ENCODE measurements at regions not wholly inside any gene's neighbourhood (a gene's known extent, or its start where the extent isn't known, plus 50 kb on each side); places are given as distances from the start of the nearest gene placed in this dataset.

DNA sequence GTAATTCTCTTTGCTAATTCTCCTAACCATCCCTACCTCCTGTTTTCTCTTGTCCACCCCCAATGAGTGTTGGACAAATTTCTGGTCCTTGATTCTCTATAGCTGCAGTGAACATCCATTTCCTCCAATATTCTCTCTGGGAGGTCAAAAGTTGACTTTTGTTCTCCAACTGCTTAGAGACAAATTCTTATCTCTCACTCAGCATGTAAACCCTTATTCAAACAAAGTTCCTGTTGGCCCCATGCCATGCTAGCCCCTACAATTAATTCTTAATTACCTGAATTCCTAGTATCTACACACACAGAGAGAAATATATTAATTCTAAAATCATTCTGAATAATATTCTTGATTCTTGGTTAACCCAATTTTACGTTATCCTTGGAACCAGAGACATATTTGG, 472.9 kb upstream of the ACTBL2 start:
- H3K27ac Mint-ChIP-seq = no peak overlapping the region
- DNase-seq (no peak), ATAC-seq (no peak)
- no peaks in the 10 kb centered on the region for H3K36me3 ChIP-seq (ENCODE audit: control insufficient read depth, insufficient read depth, low read length)
- no peaks in the 10 kb centered on the region for H3K4me1 Mint-ChIP-seq
- no peak overlapping the region for H3K27ac ChIP-seq (ENCODE audit: low read length)
- TF ChIP-seq, protein P1, sequence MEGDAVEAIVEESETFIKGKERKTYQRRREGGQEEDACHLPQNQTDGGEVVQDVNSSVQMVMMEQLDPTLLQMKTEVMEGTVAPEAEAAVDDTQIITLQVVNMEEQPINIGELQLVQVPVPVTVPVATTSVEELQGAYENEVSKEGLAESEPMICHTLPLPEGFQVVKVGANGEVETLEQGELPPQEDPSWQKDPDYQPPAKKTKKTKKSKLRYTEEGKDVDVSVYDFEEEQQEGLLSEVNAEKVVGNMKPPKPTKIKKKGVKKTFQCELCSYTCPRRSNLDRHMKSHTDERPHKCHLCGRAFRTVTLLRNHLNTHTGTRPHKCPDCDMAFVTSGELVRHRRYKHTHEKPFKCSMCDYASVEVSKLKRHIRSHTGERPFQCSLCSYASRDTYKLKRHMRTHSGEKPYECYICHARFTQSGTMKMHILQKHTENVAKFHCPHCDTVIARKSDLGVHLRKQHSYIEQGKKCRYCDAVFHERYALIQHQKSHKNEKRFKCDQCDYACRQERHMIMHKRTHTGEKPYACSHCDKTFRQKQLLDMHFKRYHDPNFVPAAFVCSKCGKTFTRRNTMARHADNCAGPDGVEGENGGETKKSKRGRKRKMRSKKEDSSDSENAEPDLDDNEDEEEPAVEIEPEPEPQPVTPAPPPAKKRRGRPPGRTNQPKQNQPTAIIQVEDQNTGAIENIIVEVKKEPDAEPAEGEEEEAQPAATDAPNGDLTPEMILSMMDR (IDR thresholded peaks at IDR 0.05) = no peak
- intact Hi-C loops (cut with micrococcal nuclease) = no loop called here
- H3K4me3 ChIP-seq (ENCODE audit: low read length) = no peak overlapping the region
- H3K36me3 Mint-ChIP-seq = no peaks in the 10 kb centered on the region
- H3K9me3 ChIP-seq (ENCODE audit: control insufficient read depth, insufficient read depth, low read length) = no peaks in the 10 kb centered on the region
- WGBS (ENCODE audit: insufficient coverage) = 50% methylated on average over 1 of the region's 1 CpG
- H3K27me3 ChIP-seq (ENCODE audit: control insufficient read depth, insufficient read depth, low read length) = no peaks in the 10 kb centered on the region
- no peaks in the 10 kb centered on the region for H3K9me3 Mint-ChIP-seq
- no peaks in the 10 kb centered on the region for H3K27me3 Mint-ChIP-seq (ENCODE audit: low read depth in 2 of 2)
- H3K4me3 Mint-ChIP-seq = no peak overlapping the region
- H3K4me1 ChIP-seq (ENCODE audit: control insufficient read depth, insufficient read depth, low read length) = no peaks in the 10 kb centered on the region

DNA sequence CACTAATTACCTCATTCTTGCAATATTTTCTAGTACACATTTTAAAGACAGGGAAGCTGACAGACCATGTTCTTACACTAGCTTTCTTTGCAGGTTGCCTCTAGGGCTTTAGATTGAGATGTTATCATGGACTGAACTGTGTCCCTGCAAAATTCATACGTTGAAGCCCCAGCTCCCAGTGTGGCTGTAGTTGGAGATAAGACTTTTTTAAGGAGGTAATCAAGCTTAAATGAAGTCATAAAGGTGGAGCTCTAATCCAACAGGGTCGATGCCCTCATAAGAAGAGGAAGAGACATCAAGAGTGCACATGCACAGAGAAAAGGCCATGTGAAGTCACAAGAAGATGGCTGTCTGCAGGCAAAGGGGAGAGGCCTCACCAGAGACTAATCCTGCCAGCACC, 471.2 kb upstream of the ACTBL2 start:
- no peaks in the 10 kb centered on the region for H3K4me1 ChIP-seq (ENCODE audit: control insufficient read depth, insufficient read depth, low read length)
- TF ChIP-seq, protein P1 (IDR thresholded peaks at IDR 0.05) = no peak
- Mint-ChIP-seq H3K4me1 (no peaks in the 10 kb centered on the region), H3K4me3 (no peak overlapping the region), H3K36me3 (no peaks in the 10 kb centered on the region), H3K27me3 (ENCODE audit: low read depth in 2 of 2) (peaks cover 0 to 5% of the 10 kb centered on the region in 2 donors), H3K27ac (no peak overlapping the region), H3K9me3 (peaks cover 0 to 5% of the 10 kb centered on the region in 2 donors)
- ATAC-seq (no peak), DNase-seq (no peak)
- no peaks in the 10 kb centered on the region for H3K9me3 ChIP-seq (ENCODE audit: control insufficient read depth, insufficient read depth, low read length)
- intact Hi-C loops (cut with micrococcal nuclease) = no loop called here
- no peaks in the 10 kb centered on the region for H3K27me3 ChIP-seq (ENCODE audit: control insufficient read depth, insufficient read depth, low read length)
- 24% methylated on average over 2 of the region's 2 CpGs for WGBS (ENCODE audit: insufficient coverage)
- H3K4me3 ChIP-seq (ENCODE audit: low read length) = no peak overlapping the region
- H3K27ac ChIP-seq (ENCODE audit: low read length) = no peak overlapping the region
- H3K36me3 ChIP-seq (ENCODE audit: control insufficient read depth, insufficient read depth, low read length) = no peaks in the 10 kb centered on the region

- intact Hi-C loops (cut with micrococcal nuclease) = no loop called here
- H3K9me3 ChIP-seq (ENCODE audit: control insufficient read depth, insufficient read depth, low read length) = no peaks in the 10 kb centered on the region
- no peaks in the 10 kb centered on the region for H3K4me1 ChIP-seq (ENCODE audit: control insufficient read depth, insufficient read depth, low read length)
These were observed 468.1 kb upstream of the ACTBL2 start for GRCh38 chr5:57950616-57951228.

More at GRCh38 chr5:57950616-57951228, 468.1 kb upstream of the ACTBL2 start:
- Histone ChIP-seq H3K27ac (ENCODE audit: low read length) (no peak overlapping the region), H3K4me3 (ENCODE audit: low read length) (no peak overlapping the region), H3K27me3 (ENCODE audit: control insufficient read depth, insufficient read depth, low read length) (no peaks in the 10 kb centered on the region), H3K36me3 (ENCODE audit: control insufficient read depth, insufficient read depth, low read length) (no peaks in the 10 kb centered on the region)
- TF ChIP-seq, protein P1 (IDR thresholded peaks at IDR 0.05) = no peak
- H3K9me3 Mint-ChIP-seq = peaks cover 2 to 11% of the 10 kb centered on the region in 2 donors
- H3K36me3 Mint-ChIP-seq = no peaks in the 10 kb centered on the region
- no peak overlapping the region for H3K27ac Mint-ChIP-seq
- DNase-seq (no peak), ATAC-seq (no peak)
- no peaks in the 10 kb centered on the region for H3K4me1 Mint-ChIP-seq
- H3K4me3 Mint-ChIP-seq = no peak overlapping the region
- peaks cover 0 to 5% of the 10 kb centered on the region in 2 donors for H3K27me3 Mint-ChIP-seq (ENCODE audit: low read depth in 2 of 2)
